ENCODE measurements at regions not wholly inside any gene's neighbourhood (a gene's known extent, or its start where the extent isn't known, plus 50 kb on each side); places are given as distances from the start of the nearest gene placed in this dataset.

DNA sequence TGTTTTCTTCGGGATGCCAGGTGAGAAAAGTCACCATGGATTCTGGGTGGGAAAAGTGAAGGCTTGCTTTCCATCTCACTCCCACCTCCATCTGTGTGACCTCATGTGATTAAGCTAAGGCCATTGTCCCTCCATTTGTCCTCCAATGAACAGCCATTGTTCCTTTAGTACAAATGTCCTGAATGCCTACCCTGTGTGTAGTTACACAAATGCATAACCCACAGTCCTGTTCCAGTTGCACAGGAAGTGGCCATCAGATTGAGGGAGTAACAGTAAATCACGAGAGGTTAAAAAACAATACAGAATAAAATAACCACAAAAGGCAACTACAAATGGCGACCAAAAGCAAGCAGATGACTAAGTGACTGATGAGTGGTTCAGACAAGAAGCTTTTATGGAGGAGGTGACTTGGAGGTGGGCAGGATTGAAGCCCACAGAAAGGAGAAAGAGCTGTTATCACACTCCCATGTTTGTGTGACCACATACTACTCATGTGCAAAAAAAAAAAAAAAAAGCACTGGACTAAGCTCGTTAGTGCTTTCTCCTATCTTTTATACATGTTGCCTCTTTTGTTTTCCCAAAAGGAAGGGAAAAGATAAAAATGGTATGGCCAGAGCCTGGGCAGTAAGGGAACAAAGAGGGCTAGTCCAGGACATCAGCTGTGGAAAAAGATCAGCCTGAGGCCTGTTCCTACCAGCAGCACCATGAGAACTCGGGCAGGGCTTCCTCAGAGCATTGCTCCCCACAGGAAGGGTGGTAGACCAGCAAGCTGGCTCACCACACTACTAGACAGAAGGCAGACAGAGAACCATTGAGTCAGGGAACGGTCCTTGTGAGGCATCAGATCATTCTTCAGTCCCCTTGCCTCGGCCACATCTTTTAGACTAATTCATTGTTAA is 111.0 kb downstream of the TFAP2A start:
- DNase-seq, result no peak

GRCh38 chr6:10302566-10303235 is 112.2 kb downstream of the TFAP2A start:
- no peak for DNase-seq

- DNase-seq, result no peak
Measured at GRCh38 chr6:10300071-10300470, 114.8 kb downstream of the TFAP2A start.

DNA sequence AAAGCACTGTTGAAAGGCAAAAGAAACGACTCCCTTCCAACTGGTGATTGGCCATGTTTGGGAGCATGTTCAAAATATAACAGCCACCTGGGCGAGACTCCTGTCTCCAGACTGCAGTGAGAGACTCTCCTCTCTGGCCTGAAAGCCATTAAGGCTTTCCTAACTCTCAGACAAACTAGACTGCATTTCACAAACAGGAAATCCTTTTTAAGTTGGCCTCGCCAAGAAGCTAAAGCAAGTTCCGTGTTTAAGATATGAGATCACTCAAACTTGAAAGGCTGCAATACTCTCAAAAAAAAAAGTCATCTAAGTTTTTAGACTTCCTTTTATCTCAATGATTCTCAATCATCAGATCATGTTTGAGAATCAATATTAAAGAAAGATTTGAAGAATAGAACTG is 117.0 kb downstream of the TFAP2A start:
- no peak for DNase-seq

- no peak for DNase-seq
Measured at GRCh38 chr6:10278746-10279145, 136.1 kb downstream of the TFAP2A start.

DNA sequence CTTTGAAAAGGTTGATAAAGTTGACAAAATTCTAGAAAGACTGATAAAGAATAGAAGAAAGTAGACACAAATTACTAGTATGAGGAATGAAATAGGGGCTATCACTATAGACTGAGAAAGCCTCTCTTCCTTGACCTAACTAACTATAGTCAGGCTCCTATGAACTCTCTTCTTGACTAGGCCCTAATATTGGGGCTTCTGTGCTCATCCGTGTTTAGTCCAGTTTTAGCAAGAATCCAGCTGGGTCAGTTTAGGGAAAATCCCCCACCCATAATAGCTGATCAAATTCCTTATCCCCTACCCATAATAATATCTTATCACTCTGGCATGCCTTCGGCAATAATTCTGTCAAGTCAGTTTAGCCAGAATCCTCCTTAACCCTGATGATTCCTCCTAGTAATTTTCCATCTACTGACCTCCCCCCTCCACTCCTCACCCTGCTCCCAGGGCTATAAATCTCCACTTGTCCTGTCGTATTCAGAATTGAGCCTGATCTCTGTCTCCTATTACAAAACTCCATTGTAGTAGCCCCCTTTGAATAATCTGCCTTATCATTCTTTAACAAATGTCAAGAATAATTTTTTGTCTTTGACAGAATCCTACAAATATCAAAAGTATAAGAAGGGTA is 138.1 kb downstream of the TFAP2A start:
- no peak for DNase-seq

DNA sequence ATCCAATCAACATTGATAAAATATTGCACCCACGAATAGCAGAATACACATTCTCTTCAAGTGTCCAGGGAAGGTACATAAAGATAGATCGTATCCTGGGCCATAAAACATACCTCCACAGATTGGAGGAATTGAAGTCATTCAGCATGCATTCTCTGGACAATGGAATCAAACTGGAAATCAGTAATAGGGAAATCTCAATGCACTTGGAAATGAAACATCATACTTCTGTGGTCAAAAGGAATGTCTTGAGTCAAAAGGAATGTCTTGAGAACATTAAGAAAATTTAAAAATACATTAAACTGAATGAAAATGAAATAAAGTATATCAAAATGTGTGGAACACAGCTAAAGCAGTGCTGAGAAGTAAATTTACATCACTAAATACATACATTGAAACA is 138.8 kb downstream of the TFAP2A start:
- DNase-seq, result no peak

DNA sequence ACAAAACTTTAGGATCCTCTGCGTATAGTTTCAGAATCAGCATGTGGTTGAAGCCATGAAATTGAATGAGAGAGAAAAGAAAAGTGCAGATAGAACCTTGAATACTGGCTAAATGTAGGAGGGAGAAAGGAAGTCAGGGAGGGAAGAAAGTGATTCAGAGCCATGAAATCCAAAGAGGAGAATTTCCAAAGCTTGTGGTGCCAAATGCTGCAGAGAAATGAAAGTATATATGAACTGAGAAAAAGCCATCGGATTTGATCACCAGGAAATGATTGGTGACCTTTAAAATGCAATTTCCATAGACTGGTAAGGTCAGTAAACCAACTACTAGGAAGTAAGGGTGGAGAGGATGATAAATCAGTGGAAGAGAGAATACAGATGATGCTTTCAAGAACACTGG is 142.3 kb downstream of the TFAP2A start:
- DNase-seq, result no peak

- no peak for DNase-seq
Measured at GRCh38 chr6:10271982-10272381, 142.9 kb downstream of the TFAP2A start.

DNA sequence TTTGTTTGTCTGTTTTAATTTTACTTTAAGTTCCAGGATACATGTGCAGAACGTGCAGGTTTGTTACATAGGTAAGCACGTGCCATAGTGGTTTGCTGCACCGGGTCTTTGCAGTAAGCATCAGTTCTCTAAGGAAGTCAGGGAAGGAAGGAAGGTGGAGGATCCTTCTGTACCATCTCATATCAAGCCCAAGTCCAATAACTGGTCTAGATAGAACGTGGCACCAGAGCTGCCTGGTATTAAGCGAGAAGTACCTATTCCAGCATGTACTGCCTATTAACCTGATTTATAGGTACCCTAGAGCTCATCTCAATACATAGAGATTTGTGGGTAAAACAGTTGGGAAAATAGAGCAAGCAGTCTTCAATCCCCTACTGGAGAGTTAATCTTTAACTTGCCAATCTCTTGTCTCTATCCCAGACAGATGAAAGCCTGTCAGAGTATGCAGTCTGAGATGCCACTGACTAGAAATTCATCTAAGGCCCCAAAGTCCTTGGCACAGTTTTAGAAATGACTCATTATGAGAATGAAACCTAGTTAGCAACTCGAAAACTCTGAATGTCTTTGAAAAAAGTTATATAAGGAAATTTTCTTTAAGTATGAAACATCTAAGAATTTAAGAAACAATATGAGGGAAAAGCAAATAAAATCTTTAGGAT is 144.9 kb downstream of the TFAP2A start:
- DNase-seq, result no peak

GRCh38 chr6:10268611-10269310 is 146.1 kb downstream of the TFAP2A start:
- no peak for DNase-seq

- no peak for DNase-seq
Measured at GRCh38 chr6:10268111-10268510, 146.8 kb downstream of the TFAP2A start.

DNA sequence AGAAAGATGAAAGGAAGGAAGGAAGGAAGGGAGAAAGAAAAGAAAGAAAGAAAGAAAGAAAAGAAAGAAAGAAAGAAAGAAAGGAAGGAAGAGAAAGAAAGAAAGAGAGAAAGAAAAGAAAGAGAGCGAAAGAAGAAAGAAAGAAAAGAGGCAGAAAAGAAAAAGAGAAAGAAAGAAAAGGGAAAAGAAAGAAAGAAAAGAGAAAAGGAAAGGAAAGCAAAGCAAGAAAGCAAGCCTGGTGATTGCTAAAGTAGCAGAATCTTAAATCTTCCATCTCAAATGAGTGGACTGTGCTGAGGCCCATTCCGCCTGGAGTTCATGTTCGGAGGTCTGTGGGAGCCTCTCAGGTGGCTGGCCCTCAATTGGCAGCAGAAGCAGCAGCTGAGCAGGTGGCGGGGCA is 148.4 kb downstream of the TFAP2A start:
- no peak for DNase-seq

- DNase-seq, result no peak
Measured at GRCh38 chr6:10266061-10266460, 148.8 kb downstream of the TFAP2A start.

GRCh38 chr6:10262505-10262904 is 152.4 kb downstream of the TFAP2A start:
- DNase-seq, result no peak

DNA sequence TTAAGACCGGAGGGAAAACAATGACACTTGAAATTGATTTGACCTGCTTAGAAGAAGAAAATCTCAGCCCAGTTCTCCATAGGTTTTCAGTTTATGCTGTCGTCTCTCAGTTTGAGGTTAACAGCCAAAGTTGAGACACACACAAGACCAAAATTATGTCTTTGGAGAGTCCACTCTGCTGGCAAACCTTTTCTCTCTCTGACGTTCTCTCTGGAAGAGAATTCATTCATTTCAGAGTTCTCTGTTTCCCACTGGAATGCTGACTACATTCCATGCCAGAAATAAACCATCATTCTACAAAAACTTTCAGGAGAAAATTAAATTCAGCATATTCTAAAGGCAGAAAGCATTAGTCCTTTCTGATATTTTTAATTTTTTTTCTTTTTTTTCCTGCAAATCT is 155.2 kb downstream of the TFAP2A start:
- no peak for DNase-seq

- no peak for DNase-seq
Measured at GRCh38 chr6:10258341-10258740, 156.5 kb downstream of the TFAP2A start.

- no peak for DNase-seq
Measured at GRCh38 chr6:10256113-10256690, 158.7 kb downstream of the TFAP2A start.

- DNase-seq, result no peak
Measured at GRCh38 chr6:10250655-10251220, 164.1 kb downstream of the TFAP2A start.

- no peak for DNase-seq
Measured at GRCh38 chr6:10248378-10248843, 166.5 kb downstream of the TFAP2A start.

GRCh38 chr6:10237298-10238038 is 177.4 kb downstream of the TFAP2A start:
- no peak for DNase-seq
